Pons (tissue), 1 donor: ENCODE measurements at regions not wholly inside any gene's neighbourhood (a gene's known extent, or its start where the extent isn't known, plus 50 kb on each side); places are given as distances from the start of the nearest gene placed in this dataset.

ENCODE experiments used
- DNase-seq: peaks from one replicate; pipeline ENCODE4 v3.0.0-alpha.2; 2016; ENCODE audit warnings: low spot score

DNA sequence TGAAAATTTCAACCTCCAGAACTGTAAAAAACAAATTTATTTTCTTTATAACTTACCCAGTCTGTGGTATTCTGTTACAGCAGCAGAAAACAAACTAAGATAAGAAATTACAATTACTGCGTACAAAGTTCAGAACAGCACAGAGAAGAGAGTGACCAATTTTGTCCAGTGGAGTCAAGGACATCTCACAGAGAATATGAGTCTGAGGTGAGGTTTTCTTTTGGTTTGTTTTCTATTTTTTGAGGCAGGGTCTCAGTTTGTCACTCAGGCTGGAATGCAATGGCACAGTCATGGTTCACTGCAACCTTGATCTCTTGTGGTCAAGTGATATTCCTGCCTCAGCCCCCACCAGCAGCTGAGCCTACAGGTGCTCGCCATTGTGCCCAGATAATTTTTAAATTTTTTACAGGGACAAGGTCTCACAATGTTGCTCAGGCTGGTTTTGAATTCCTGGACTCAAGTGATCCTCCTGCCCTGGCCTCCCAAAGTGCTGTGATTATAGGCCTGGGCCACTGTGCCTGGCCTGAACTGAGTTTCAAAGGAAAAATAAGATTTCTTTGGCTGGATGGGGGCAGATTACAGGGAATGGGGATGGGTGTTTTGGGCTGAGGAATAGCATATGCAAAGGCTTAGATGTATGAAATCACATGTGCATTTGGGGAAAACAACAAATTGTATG is 201.1 kb upstream of the USP24 start:
- no peak for DNase-seq

- DNase-seq, result no peak
These were observed 198.1 kb upstream of the USP24 start for GRCh38 chr1:55413286-55413685.

DNA sequence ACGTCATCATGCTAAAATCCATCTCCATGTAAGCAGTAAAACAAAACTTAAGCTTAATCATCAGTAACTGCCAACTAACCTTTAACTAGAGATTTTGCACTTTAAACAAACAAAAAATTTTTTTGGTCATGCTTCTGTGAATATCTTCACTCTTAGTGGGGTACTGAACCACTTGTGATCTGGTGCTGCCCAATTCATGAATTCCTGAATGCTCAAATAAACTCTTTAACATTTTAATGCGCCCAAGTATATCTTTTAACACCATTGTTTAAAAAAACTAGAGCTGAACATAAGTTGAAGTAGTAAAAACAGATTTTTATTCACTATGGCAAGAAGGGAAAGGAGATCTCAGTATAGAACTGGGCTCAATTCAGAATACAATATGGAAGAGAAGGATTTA is 196.9 kb upstream of the USP24 start:
- no peak for DNase-seq

- DNase-seq, result no peak
These were observed 187.7 kb upstream of the USP24 start for GRCh38 chr1:55402671-55403464.

- DNase-seq, result no peak
These were observed 187.0 kb upstream of the USP24 start for GRCh38 chr1:55402142-55402541.

DNA sequence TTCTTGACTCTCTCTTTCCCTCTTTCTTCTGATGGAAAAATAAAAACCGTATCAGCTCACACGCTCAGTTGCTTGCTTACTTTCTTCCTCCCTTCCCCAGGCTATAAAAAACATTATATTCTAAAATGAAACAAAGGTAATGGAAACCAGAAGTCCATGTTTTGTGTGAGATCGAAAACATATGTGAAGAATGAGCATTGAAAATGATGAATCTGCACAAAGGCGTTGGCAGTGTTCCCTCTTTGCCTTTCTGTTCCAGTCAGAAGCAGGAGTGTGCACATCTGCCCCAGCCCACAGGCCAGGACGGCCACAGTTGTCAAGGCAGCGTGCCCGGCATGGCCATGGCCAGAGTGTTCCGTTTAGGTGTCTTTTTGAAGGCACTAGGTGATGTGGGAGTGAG is 185.3 kb upstream of the USP24 start:
- no peak for DNase-seq

DNA sequence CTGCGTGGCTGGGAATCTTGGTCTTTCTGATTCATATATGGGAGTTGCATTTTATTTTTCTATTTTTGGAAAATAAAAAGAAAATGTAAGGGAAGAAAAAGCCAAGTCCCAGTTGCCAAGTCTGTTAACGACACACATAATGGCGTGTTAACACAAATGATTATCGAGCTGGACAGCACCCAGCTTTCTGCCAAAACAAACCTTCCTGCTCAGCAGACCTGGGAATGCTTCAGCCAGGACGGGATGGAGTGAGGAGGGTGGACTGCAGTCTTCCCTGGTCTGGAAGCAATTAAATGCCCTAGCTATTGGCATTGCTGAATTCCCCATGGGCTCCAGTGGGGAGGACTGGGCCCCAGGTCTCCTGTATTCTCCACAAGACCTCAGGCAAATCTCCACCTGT is 184.2 kb upstream of the USP24 start:
- DNase-seq, result no peak

DNA sequence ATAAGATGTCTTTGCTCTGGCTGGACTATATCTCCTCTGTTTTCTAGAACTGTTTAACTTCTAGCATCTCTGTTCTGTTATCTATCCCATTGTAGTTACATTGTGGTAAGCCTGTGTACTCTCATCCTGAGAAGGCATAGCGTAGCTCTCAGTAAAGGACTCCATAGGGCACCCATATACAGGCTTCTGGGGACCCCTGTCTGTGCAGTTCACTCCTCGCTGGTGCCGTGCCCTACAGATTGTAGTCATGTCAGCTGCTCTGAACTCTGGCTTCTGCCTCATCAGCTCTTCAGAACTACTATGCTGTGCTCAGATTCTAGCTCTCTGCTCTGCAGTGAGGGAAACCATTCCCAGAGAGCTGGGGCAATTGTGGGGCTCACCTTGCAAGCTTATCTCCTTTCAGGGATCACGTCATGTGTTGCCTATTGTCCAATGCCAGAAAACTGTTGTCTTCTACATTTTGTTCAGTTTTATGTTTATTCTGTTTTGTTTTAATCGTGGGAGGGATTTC is 181.3 kb upstream of the USP24 start:
- no peak for DNase-seq

GRCh38 chr1:55388960-55389359 is 173.8 kb upstream of the USP24 start:
- no peak for DNase-seq

DNA sequence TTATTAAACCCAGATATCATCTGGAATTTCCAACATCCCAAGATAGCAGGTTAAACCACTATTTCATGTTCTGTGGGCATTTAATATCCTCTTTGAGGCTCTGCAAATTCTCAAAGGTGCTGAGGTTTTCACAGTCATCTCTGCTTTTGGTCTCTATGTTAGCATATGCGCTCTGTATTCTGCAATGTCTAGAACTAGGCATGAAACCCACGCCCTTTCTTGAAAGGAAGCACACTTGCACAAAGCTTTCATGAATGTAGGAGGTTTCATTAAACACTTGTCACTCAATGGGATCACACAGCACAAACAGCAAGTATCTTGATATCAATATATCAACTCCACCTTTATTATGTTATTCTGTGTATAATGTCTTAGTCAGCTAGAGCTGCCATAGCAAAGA is 172.0 kb upstream of the USP24 start:
- DNase-seq, result no peak

- DNase-seq, result no peak
These were observed 171.3 kb upstream of the USP24 start for GRCh38 chr1:55386456-55386855.

DNA sequence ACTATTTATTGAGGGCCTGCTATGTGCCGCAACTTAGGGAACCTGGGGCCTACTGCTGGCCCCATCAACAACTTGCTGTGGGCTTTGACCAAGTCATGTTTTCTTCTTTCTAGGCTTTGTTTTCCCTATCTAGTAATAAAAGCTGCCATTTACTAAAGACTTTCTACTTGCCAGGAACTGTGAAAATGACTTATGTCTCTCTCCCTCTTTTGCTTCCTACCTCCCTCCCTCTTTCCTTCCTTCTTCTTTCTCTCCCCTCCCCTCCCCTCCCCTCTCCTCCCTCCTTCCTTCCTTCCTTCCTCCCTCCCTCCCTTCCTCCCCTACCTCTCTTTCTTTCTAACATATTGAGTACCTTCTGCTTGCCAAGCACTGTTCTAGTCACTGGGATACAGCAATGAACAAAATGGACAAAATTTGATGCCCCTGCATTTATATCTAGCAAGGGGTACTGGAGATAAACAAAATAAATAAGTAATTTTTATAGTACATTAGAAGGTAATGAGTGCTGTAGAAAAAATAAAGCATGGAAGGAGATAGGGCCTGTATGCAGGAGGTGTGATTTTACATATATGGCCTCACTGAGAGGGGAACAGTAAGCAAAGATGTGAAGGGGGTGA is 170.3 kb upstream of the USP24 start:
- no peak for DNase-seq

DNA sequence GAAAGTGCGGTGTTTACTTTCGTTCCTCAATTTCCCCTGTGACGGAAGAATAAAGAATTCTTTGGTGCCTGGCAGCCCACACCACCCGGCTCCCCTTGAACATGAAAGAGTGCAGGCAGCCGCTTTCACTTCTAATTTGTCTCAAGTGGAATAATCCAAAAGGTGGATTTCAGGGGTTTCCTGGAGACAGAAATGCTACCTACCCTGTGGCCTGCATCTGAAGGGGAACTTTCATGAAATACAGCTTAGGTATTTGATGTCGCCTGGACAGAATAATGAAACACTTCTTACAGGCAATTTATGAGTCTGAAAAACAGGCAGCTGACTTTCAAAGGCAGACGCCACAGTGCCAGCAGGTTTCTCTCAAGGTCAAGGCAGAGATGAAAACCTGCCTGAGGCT is 169.5 kb upstream of the USP24 start:
- DNase-seq, result no peak

DNA sequence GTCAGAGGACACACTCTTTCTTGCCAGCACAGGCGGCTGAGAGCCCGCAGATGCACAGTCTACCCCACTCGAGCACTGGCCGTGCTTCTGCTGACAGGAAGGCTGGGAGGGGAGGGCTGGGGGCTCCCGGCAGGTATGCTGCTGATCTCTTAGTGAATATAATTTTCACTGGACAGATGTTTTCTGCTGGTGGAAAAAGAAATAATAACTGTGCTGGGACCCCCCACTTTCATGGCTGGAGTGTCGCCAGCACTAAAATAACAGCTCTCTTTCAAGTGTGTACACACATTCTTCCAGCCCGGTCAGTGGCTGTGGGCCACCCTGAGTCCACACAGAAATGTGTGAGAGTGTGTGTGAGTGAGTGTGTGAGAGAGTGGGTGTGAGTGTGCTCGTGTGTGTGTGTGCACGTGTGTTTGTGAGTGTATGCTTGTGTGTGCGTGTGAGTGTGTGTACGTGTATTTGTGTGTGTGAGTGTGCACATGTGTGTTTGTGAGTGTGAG is 167.7 kb upstream of the USP24 start:
- DNase-seq, result no peak

GRCh38 chr1:55381983-55382382 is 166.8 kb upstream of the USP24 start:
- no peak for DNase-seq

DNA sequence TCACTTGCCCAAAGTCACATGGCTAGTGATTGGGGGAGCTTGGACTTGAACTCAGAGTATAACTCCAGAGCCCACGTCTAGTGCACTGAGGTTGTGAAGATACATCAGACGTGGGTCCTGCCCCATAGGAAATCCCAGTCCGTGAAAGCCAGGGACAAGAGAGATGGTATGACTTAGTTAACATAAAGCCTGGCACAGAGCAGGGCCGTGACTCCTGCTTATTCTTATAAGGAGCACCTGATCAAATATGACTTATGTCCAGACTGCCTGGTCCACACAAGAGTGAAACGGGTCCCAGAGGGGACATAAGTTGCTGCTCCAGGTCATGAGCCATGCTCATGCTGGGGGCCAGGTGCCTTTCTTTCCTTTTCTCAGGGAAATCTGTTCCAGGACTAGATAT is 166.3 kb upstream of the USP24 start:
- no peak for DNase-seq

DNA sequence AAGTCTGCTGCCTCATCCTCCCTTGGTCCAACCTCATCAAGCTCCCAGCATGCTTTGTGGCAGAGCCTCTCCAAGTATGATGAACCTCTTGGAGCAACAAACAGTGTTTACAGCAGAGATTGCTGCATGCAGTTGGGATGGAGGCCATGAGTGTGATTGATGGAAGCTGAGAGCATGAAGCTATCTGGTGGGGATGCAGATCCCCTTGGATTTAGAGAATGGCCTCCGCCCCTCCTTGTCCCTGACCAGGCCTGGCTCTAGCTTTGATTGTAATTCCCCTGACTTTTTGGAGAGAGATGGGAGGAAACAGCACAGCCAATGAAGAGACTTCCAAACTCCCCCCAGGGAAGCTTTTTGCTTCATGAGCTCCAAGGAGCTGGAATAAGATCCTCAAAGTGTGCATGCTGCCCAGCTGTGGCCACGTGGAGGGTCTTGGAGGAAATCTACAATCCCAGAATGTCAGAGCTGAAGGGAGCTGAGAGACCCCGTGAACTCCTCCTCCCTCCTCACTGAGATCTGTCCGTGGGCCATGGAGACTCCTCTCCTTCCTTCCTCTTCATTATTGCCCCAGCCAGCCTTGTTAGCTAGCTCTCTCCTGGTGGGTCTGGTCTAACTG is 165.3 kb upstream of the USP24 start:
- DNase-seq, result no peak

DNA sequence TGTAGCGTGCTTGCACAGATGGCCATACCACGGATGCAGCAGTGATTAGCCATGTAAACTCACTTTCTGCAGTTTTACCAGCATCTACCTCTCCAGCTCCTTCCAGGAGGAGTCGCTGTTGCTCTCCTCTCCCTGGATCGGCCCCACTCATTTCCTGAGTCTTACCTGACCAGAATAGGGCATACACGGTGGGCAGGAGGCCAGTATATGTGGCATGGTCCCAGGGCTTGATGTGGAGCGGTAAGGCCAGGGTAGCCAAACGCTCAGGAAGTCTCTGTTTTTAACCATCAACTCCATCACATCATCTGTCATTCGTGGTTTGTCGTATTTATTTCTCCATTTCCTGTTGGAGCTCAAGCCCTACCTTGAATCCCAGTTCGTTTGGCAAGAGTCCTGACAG is 163.4 kb upstream of the USP24 start:
- DNase-seq, result no peak

DNA sequence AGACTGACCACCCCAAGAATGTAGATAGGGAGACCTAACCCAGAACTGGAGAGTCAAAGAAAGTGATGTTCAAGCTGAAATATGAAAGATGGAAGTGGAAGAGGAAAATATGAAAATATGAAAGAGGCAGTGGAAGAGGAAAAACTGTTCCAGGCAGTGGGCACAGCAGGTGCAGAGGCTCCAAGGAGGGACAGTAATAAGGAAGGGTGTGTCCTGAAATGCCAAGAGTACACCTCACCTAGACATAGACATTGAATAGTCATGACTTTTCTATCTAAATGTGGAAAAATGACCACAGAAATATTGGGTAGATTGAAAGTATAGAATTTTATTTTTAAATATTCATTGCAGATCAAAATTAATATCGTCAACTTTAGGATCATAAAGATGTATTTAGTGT is 161.7 kb upstream of the USP24 start:
- DNase-seq, result no peak

DNA sequence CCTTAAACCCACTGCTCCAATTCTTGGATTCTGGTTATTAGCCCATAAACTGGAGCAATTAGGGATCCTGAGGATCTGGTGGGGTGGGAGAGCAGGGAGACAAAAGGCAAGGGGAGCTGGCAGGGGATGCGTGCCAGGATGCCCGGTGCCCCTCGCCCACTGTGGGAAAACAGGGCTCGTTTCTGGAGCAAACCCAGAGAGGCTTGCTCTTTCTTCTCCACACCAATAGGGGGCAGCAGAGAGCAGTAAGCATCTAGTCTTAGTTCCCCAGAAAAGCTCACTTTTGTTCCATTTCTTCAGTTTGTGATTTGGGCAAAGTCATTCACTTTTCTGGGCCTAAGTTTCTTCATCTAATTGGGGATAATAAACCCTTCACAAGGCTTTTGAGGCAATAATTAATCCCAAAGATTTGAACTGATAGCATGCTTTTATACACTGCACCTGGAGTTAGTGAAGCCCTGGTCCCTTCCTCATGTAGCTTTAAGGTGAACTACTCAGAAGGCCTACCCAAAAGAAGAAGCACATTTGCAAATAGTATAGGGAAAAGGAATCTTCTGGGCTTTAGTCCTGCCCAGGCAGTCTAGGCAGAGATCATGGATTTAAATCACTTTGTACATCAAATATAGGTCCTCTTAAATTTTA is 160.6 kb upstream of the USP24 start:
- peak; percentile 78 for DNase-seq

DNA sequence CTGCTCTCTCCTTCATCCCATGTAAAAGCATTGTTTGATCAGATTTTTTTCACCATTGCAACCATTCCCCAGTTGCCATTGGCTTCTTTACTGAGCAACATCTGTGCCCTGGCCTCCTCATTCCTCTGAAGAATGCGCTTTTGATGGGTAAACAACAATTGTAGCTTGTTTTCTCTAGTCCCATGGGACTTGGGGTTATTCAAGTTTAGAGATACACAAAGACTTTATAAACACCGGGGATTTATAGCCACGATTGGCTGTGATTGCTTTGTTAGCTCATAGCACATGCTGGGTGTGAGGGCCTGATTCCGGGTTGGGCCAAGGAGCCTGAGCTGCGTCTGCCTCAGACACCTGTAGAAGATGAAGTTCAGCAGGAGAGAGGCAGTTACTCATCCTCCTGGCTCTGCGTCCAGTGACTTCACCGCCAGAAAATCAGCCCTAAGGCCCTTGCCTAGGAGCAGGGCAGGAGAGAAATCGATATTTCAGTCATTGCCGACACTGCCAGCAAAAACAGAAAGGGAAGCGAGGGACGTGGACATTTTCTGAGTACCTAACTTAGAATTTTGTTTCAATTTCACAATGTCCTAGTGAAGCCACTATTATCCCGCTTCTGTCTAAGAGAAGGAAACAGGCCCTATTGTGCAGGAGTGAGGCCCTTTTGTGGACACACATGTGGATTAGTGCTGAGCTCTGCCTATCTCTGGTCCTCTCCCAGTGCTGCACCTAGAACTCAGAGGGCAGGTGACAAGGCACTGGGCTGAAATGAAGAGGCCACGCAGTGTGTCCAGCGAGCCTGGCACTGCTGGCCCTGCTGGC is 159.8 kb upstream of the USP24 start:
- peak; percentile 98 for DNase-seq
